NCI-H2107 (cell line): ENCODE measurements at regions not wholly inside any gene's neighbourhood (a gene's known extent, or its start where the extent isn't known, plus 50 kb on each side); places are given as distances from the start of the nearest gene placed in this dataset.
"Not testable (repeated sequence)": the region's sequence is repeated elsewhere in the genome, so short reads cannot be mapped to it uniquely, and the experiment has no call there.

Experiments
- DNase-seq: peaks from one replicate; lab custom pipeline; 2025; lab: John Stamatoyannopoulos, UW

- no peak for DNase-seq
Measured at GRCh38 chr11:38155856-38156255, 1557.8 kb upstream of the RAG2 start.

- DNase-seq, result no peak
Measured at GRCh38 chr11:38153985-38154384, 1555.9 kb upstream of the RAG2 start.

- no peak for DNase-seq
Measured at GRCh38 chr11:38143852-38144251, 1545.8 kb upstream of the RAG2 start.

- DNase-seq, result no peak
Measured at GRCh38 chr11:38138972-38139371, 1540.9 kb upstream of the RAG2 start.

- no peak for DNase-seq
Measured at GRCh38 chr11:38136887-38137286, 1538.9 kb upstream of the RAG2 start.

- no peak for DNase-seq
Measured at GRCh38 chr11:38131535-38131934, 1533.5 kb upstream of the RAG2 start.

GRCh38 chr11:38130976-38131375 lies 1532.9 kb upstream of the RAG2 start:
- DNase-seq, result no peak

GRCh38 chr11:38130514-38130913 lies 1532.5 kb upstream of the RAG2 start:
- DNase-seq, result no peak

GRCh38 chr11:38123673-38124072 lies 1525.6 kb upstream of the RAG2 start:
- no peak for DNase-seq

GRCh38 chr11:38116616-38117015 lies 1518.6 kb upstream of the RAG2 start:
- DNase-seq, result not testable (repeated sequence)

- DNase-seq, result not testable (repeated sequence)
Measured at GRCh38 chr11:38115381-38115780, 1517.3 kb upstream of the RAG2 start.

GRCh38 chr11:38100836-38101462 lies 1502.9 kb upstream of the RAG2 start:
- no peak for DNase-seq

GRCh38 chr11:38095268-38095667 lies 1497.2 kb upstream of the RAG2 start:
- DNase-seq, result no peak

GRCh38 chr11:38089726-38090125 lies 1491.7 kb upstream of the RAG2 start:
- no peak for DNase-seq

GRCh38 chr11:38060920-38061319 lies 1462.9 kb upstream of the RAG2 start:
- no peak for DNase-seq

- DNase-seq, result no peak
Measured at GRCh38 chr11:38060136-38060535, 1462.1 kb upstream of the RAG2 start.

- DNase-seq, result no peak
Measured at GRCh38 chr11:38046571-38047135, 1448.6 kb upstream of the RAG2 start.

- DNase-seq, result no peak
Measured at GRCh38 chr11:38043060-38043459, 1445.0 kb upstream of the RAG2 start.

GRCh38 chr11:38038777-38039176 lies 1440.7 kb upstream of the RAG2 start:
- no peak for DNase-seq

GRCh38 chr11:38019072-38019775 lies 1421.2 kb upstream of the RAG2 start:
- no peak for DNase-seq

GRCh38 chr11:38014405-38014804 lies 1416.4 kb upstream of the RAG2 start:
- DNase-seq, result no peak

GRCh38 chr11:38013157-38013556 lies 1415.1 kb upstream of the RAG2 start:
- DNase-seq, result no peak

- DNase-seq, result no peak
Measured at GRCh38 chr11:38011496-38011895, 1413.5 kb upstream of the RAG2 start.

- no peak for DNase-seq
Measured at GRCh38 chr11:38009932-38010331, 1411.9 kb upstream of the RAG2 start.
